B cell (primary cell): ENCODE measurements at regions not wholly inside any gene's neighbourhood (a gene's known extent, or its start where the extent isn't known, plus 50 kb on each side); places are given as distances from the start of the nearest gene placed in this dataset.

ENCODE experiments used
- EZH2 ChIP-seq: IDR thresholded peaks from 2 replicates; pipeline ENCODE4 v1.6.1; 2012; ENCODE audit warnings: borderline replicate concordance, low read depth, mild to moderate bottlenecking, moderate library complexity, low read length; ENCODE audit not compliant: insufficient read depth, poor library complexity, severe bottlenecking
- TF ChIP-seq, protein P1 (sequence below): fragments of 200-600 bp; IDR thresholded peaks from one replicate; pipeline ENCODE4 v1.8.0; 2022; ENCODE audit warnings: antibody characterized with exemption, mild to moderate bottlenecking

DNA sequence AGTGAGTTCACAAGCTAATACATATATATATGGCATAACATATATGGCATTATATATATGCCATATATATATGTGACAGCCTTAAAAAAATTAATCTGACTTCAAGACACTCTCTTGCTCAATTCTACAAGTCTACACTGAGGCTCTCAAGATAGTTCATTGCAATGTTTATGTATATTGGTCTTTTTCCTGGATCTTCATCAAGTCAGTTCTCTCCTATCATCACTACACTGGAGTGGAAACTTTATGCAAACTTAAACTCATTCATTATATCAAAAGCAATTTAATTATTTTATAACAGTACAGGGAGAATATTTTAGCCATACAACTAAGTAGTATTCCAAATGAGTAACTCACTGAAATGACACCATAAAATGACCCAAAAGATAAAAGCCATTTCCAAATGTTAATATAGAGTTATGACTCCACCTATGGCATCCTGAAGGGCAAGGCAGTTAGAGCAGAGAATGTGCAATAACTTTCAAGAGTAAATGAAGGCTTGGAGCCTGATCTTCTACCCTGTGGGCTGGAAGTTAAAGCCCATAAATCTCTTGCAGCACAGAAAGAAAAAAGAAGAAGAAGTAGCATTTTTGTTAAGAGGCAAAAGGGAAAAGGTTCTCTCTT is 176.3 kb upstream of the SLIT2 start:
- TF ChIP-seq, protein P1, sequence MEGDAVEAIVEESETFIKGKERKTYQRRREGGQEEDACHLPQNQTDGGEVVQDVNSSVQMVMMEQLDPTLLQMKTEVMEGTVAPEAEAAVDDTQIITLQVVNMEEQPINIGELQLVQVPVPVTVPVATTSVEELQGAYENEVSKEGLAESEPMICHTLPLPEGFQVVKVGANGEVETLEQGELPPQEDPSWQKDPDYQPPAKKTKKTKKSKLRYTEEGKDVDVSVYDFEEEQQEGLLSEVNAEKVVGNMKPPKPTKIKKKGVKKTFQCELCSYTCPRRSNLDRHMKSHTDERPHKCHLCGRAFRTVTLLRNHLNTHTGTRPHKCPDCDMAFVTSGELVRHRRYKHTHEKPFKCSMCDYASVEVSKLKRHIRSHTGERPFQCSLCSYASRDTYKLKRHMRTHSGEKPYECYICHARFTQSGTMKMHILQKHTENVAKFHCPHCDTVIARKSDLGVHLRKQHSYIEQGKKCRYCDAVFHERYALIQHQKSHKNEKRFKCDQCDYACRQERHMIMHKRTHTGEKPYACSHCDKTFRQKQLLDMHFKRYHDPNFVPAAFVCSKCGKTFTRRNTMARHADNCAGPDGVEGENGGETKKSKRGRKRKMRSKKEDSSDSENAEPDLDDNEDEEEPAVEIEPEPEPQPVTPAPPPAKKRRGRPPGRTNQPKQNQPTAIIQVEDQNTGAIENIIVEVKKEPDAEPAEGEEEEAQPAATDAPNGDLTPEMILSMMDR = no peak
- no peak for TF ChIP-seq EZH2
